Tibial nerve (tissue), 4 donors: ENCODE measurements at regions not wholly inside any gene's neighbourhood (a gene's known extent, or its start where the extent isn't known, plus 50 kb on each side); places are given as distances from the start of the nearest gene placed in this dataset.

Experiments used
- DNase-seq, 2 donors: peaks; one replicate each; pipeline ENCODE4 v3.0.0-alpha.2; 2019; ENCODE audit warnings: low spot score in 2 of 2
- H3K27ac ChIP-seq, 4 donors: fragments of 200-600 bp; sonication (generic) in 3 of 4; one replicate each; pipeline ENCODE4 v1.5.1; 2017 to 2019; ENCODE audit warnings: mild to moderate bottlenecking in 1 of 4
- H3K27me3 ChIP-seq, 2 donors: fragments of 200-600 bp; sonication (generic) in 1 of 2; one replicate each; pipeline versions ENCODE4 v1.5.1 to v1.6.0; 2017 to 2019
- H3K36me3 ChIP-seq, 3 donors: fragments of 200-600 bp; sonication (generic); one replicate each; pipeline ENCODE4 v1.5.1; 2018 to 2019
- H3K4me1 ChIP-seq, 4 donors: fragments of 200-600 bp; sonication (generic) in 3 of 4; one replicate each; pipeline ENCODE4 v1.5.1; 2017 to 2019
- H3K4me3 ChIP-seq, 4 donors: fragments of 200-600 bp; sonication (generic) in 3 of 4; one replicate each; pipeline ENCODE4 v1.5.1; 2017 to 2019; ENCODE audit warnings: mild to moderate bottlenecking in 1 of 4, moderate library complexity in 1 of 4
- H3K9me3 ChIP-seq, 4 donors: fragments of 200-600 bp; sonication (generic) in 3 of 4; one replicate each; pipeline ENCODE4 v1.5.1; 2017 to 2019
- CTCF ChIP-seq, 5 experiments: fragments of 200-600 bp in 3 of 5; fragments of 450-650 bp in 2 of 5; sonication (generic) in 3 of 5; IDR thresholded peaks; one replicate each; pipeline ENCODE4 v1.5.1; 2016 to 2019; ENCODE audit warnings: antibody characterized with exemption in 5 of 5, mild to moderate bottlenecking in 3 of 5, moderate library complexity in 2 of 5
- EP300 ChIP-seq, 2 donors: sonication (generic); formaldehyde crosslinking; IDR thresholded peaks; one replicate each; pipeline ENCODE4 v1.6.1; 2017; ENCODE audit warnings: antibody characterized with exemption in 2 of 2, mild to moderate bottlenecking in 1 of 2
- POLR2A ChIP-seq, 2 donors: fragments of 450-650 bp; IDR thresholded peaks; one replicate each; pipeline ENCODE4 v1.6.1; 2017; ENCODE audit warnings: antibody characterized with exemption in 2 of 2, mild to moderate bottlenecking in 2 of 2, moderate library complexity in 2 of 2
- WGBS, 2 donors: methylation state at CpG; one replicate each; pipeline ENCODE4 v1.1.5; 2018; 5-methylcytosine and 5-hydroxymethylcytosine counted together

GRCh38 chr1:72690871-72691270, 408.5 kb upstream of the NEGR1 start:
- Histone ChIP-seq H3K36me3 (no peaks in the 10 kb centered on the region), H3K4me1 (no peaks in the 10 kb centered on the region), H3K27me3 (no peaks in the 10 kb centered on the region), H3K4me3 (no peak overlapping the region), H3K27ac (no peak overlapping the region), H3K9me3 (peaks cover 0 to 24% (median 3%) of the 10 kb centered on the region in 4 donors)
- TF ChIP-seq POLR2A (IDR thresholded peaks at IDR 0.05), result no peak
- no peak for DNase-seq

GRCh38 chr1:72678683-72679082, 396.3 kb upstream of the NEGR1 start:
- DNase-seq, result no peak
- 61 to 65% methylated on average over 4 of the region's 4 CpGs for WGBS, 2 donors
- H3K27me3 ChIP-seq, result no peaks in the 10 kb centered on the region
- H3K36me3 ChIP-seq, result no peaks in the 10 kb centered on the region
- no peak for TF ChIP-seq POLR2A (IDR thresholded peaks at IDR 0.05)
- TF ChIP-seq EP300 (IDR thresholded peaks at IDR 0.05), result no peak
- TF ChIP-seq CTCF (IDR thresholded peaks at IDR 0.05), result no peak
- no peak overlapping the region for H3K4me3 ChIP-seq
- no peaks in the 10 kb centered on the region for H3K9me3 ChIP-seq
- no peaks in the 10 kb centered on the region for H3K4me1 ChIP-seq
- H3K27ac ChIP-seq, result no peak overlapping the region

- H3K27me3 ChIP-seq, result no peaks in the 10 kb centered on the region
- no peak overlapping the region for H3K27ac ChIP-seq
- WGBS, 2 donors, result 53 to 68% methylated on average over 2 of the region's 2 CpGs
- H3K4me1 ChIP-seq, result no peaks in the 10 kb centered on the region
- TF ChIP-seq CTCF (IDR thresholded peaks at IDR 0.05) (no peak), POLR2A (IDR thresholded peaks at IDR 0.05) (no peak), EP300 (IDR thresholded peaks at IDR 0.05) (no peak)
- no peaks in the 10 kb centered on the region for H3K9me3 ChIP-seq
- DNase-seq, result no peak
- no peak overlapping the region for H3K4me3 ChIP-seq
- H3K36me3 ChIP-seq, result no peaks in the 10 kb centered on the region
These were observed 388.6 kb upstream of the NEGR1 start for GRCh38 chr1:72670902-72671301.

DNA sequence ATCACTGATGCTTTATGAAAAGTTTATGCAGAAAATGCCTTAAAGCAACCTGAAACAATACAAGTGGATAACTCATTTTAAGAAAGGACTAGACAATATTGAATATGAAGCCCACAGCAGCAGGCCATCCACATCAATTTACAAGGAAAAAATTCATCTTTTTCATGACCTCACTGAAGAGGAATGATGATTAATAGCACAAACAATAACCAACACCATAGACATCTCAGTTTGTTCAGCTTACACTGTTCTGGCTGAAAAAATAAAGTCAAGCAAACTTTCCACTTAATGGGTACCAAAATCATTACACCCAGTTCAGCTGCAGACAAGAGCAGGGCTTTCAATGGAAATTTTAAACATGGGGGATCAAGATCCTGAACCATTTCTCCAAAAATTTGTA, 380.6 kb upstream of the NEGR1 start:
- no peaks in the 10 kb centered on the region for H3K36me3 ChIP-seq
- no peaks in the 10 kb centered on the region for H3K27me3 ChIP-seq
- H3K4me1 ChIP-seq, result no peaks in the 10 kb centered on the region
- no peaks in the 10 kb centered on the region for H3K9me3 ChIP-seq
- H3K27ac ChIP-seq, result no peak overlapping the region
- DNase-seq, result no peak
- TF ChIP-seq CTCF (IDR thresholded peaks at IDR 0.05) (no peak), POLR2A (IDR thresholded peaks at IDR 0.05) (no peak), EP300 (IDR thresholded peaks at IDR 0.05) (no peak)
- no peak overlapping the region for H3K4me3 ChIP-seq

- TF ChIP-seq POLR2A (IDR thresholded peaks at IDR 0.05) (no peak), EP300 (IDR thresholded peaks at IDR 0.05) (no peak), CTCF (IDR thresholded peaks at IDR 0.05) (no peak)
- Histone ChIP-seq H3K27ac (no peak overlapping the region), H3K4me3 (no peak overlapping the region), H3K9me3 (no peaks in the 10 kb centered on the region), H3K27me3 (no peaks in the 10 kb centered on the region), H3K4me1 (peaks cover 0 to 4% (median 0%) of the 10 kb centered on the region in 4 donors), H3K36me3 (no peaks in the 10 kb centered on the region)
- 50 to 60% methylated on average over 5 of the region's 5 CpGs for WGBS, 2 donors
- DNase-seq, result no peak
These were observed 368.6 kb upstream of the NEGR1 start for GRCh38 chr1:72650843-72651435.

GRCh38 chr1:72649991-72650390, 367.7 kb upstream of the NEGR1 start:
- Histone ChIP-seq H3K9me3 (no peaks in the 10 kb centered on the region), H3K4me3 (no peak overlapping the region), H3K27ac (no peak overlapping the region), H3K36me3 (no peaks in the 10 kb centered on the region), H3K4me1 (peaks cover 0 to 4% (median 0%) of the 10 kb centered on the region in 4 donors), H3K27me3 (no peaks in the 10 kb centered on the region)
- DNase-seq, result no peak
- no peak for TF ChIP-seq EP300 (IDR thresholded peaks at IDR 0.05)
- WGBS, 2 donors, result 28 to 38% methylated on average over 3 of the region's 3 CpGs
